ENCODE measurements at regions not wholly inside any gene's neighbourhood (a gene's known extent, or its start where the extent isn't known, plus 50 kb on each side); places are given as distances from the start of the nearest gene placed in this dataset.

GRCh38 chr4:182134261-182134660 is 108.9 kb upstream of the TENM3 start:
- no peak overlapping the region for H3K4ac ChIP-seq (ENCODE audit: low read depth, low read length)
- H3K4me2 ChIP-seq (ENCODE audit: low read depth, low read length) = no peak overlapping the region
- no peak overlapping the region for H2AK9ac ChIP-seq (replicated peaks; ENCODE audit: low read depth, low read length, poor library complexity)
- H2AK5ac ChIP-seq (ENCODE audit: low read depth, low read length) = no peak overlapping the region
- no peaks in the 10 kb centered on the region for H3K9me3 ChIP-seq (ENCODE audit: control insufficient read depth, insufficient read depth, low read length)
- no peak overlapping the region for H2BK120ac ChIP-seq (ENCODE audit: low read depth, low read length)
- no peak overlapping the region for H3K27ac ChIP-seq (ENCODE audit: insufficient read depth, low read length)
- H4K20me1 ChIP-seq (ENCODE audit: insufficient read depth, low read length) = no peaks in the 10 kb centered on the region
- H3K18ac ChIP-seq (ENCODE audit: low read depth, low read length) = no peak overlapping the region
- in situ Hi-C loops (cut with MboI; ENCODE audit: low sequenced_read_pairs) = no loop called here
- no peak overlapping the region for H3K4me3 ChIP-seq (ENCODE audit: insufficient read depth, low read depth, low read length)
- H4K91ac ChIP-seq (ENCODE audit: insufficient read depth, low read depth, low read length) = no peak overlapping the region
- H2AFZ ChIP-seq (replicated peaks; ENCODE audit: low read length, poor library complexity) = no peak overlapping the region
- H3K14ac ChIP-seq (replicated peaks; ENCODE audit: low read depth, low read length) = no peak overlapping the region
- no peaks in the 10 kb centered on the region for H3K27me3 ChIP-seq (ENCODE audit: control insufficient read depth, insufficient read depth, low read length)
- no peaks in the 10 kb centered on the region for H3K36me3 ChIP-seq (ENCODE audit: control insufficient read depth, insufficient read depth, low read length)
- H4K8ac ChIP-seq (ENCODE audit: low read depth in 2 of 2, low read length in 2 of 2) = no peak overlapping the region
- 0 out of 2 replicates have a peak, but pooled peaks cover 2% of the 10 kb centered on the region for H3K9me1 ChIP-seq (ENCODE audit: insufficient read depth, low read length)
- ATAC-seq (ENCODE audit: low read depth) (no peak), DNase-seq (no peak)
- no peak overlapping the region for H2BK5ac ChIP-seq (ENCODE audit: low read depth, low read length, poor library complexity, severe bottlenecking)
- no peaks in the 10 kb centered on the region for H3K4me1 ChIP-seq (ENCODE audit: control insufficient read depth, insufficient read depth, low read length)
- no peak overlapping the region for H2BK20ac ChIP-seq (ENCODE audit: low read depth, low read length)
- no peaks in the 10 kb centered on the region for H3K79me1 ChIP-seq (ENCODE audit: low read depth in 1 of 2, low read length in 2 of 2)
- CTCF ChIA-PET = interaction anchor here (1.4 kb wide), 1 partner anchor 14 kb away, joined by 4 read pairs; no protein-coding TSS in a partner anchor
- no peak for TF ChIP-seq RCOR1 (IDR thresholded peaks at IDR 0.05; ENCODE audit: insufficient replicate concordance, low read length)
- no peak for TF ChIP-seq POLR2A (IDR thresholded peaks at IDR 0.05; ENCODE audit: low read depth, low read length)
- no peak for TF ChIP-seq CHD1 (IDR thresholded peaks at IDR 0.05; ENCODE audit: low read depth, low read length)
- TF ChIP-seq RFX5 (IDR thresholded peaks at IDR 0.05; ENCODE audit: low read depth, low read length) = no peak
- TF ChIP-seq SMC3 (IDR thresholded peaks at IDR 0.05; ENCODE audit: low read depth, low read length) = no peak
- TF ChIP-seq ELK1 (IDR thresholded peaks at IDR 0.05; ENCODE audit: borderline replicate concordance, low read depth, low read length) = no peak
- no peak for TF ChIP-seq CTCF (conservative IDR thresholded peaks at IDR 0.05; ENCODE audit: low read depth, low read length)
- no peak for TF ChIP-seq MXI1 (IDR thresholded peaks at IDR 0.05; ENCODE audit: borderline replicate concordance, low read depth, low read length)
- TF ChIP-seq USF2 (IDR thresholded peaks at IDR 0.05; ENCODE audit: low read depth, low read length) = no peak
- TF ChIP-seq BHLHE40 (IDR thresholded peaks at IDR 0.05; ENCODE audit: low read depth, low read length) = no peak
- TF ChIP-seq MAZ (IDR thresholded peaks at IDR 0.05; ENCODE audit: borderline replicate concordance, low read depth, low read length) = no peak
- no peak for TF ChIP-seq RAD21 (IDR thresholded peaks at IDR 0.05; ENCODE audit: low read length)
- TF ChIP-seq NFE2L2 (IDR thresholded peaks at IDR 0.05; ENCODE audit: low read depth, low read length) = no peak
- TF ChIP-seq CEBPB (IDR thresholded peaks at IDR 0.05; ENCODE audit: low read depth, low read length) = no peak
- no peak for TF ChIP-seq FOS (IDR thresholded peaks at IDR 0.05; ENCODE audit: low read depth, low read length)
- TF ChIP-seq MAFK (IDR thresholded peaks at IDR 0.05; ENCODE audit: low read depth, low read length) = no peak
- no peak overlapping the region for H3K56ac ChIP-seq (ENCODE audit: extremely low read depth, insufficient read depth, low read length)
- intact Hi-C loops (cut with micrococcal nuclease) = no loop called here
- no peak overlapping the region for H3K23ac ChIP-seq (ENCODE audit: low read depth, low read length)
- H2BK15ac ChIP-seq (ENCODE audit: low read depth, low read length) = no peak overlapping the region
- dilution Hi-C loops (cut with HindIII; ENCODE audit: low sequenced_read_pairs, unreplicated experiment) = no loop called here
- H3K9ac ChIP-seq (ENCODE audit: low read depth, low read length) = no peak overlapping the region
- BruUV-seq (replicated peaks) = no TSS peak
- POLR2A ChIA-PET (ENCODE audit: unreplicated experiment) = no interaction called here
- no peak overlapping the region for H4K5ac ChIP-seq (ENCODE audit: low read depth, low read length)

Measured in IMR-90 (cell line).